GM12878 (cell line): ENCODE measurements at regions not wholly inside any gene's neighbourhood (a gene's known extent, or its start where the extent isn't known, plus 50 kb on each side); places are given as distances from the start of the nearest gene placed in this dataset.

ENCODE experiments used
- ATAC-seq: fragments of 200-7000 bp; cut with Tn5 transposase; 3 replicates; pipeline ENCODE4 v1.9.1; 2020; ENCODE audit warnings: mild to moderate bottlenecking, moderate library complexity
- BruUV-seq: library from RNA; stranded (reverse); fragments of 400-500 nt; replicated peaks from 2 replicates; lab custom pipeline; 2021; lab: Mats Ljungman, UMichigan
- CTCF ChIA-PET: fragments of 300-600 bp; sonication (Branson Sonifier 250); formaldehyde crosslinking; extraction: SDS; loops from one replicate; lab custom pipeline; 2021; ENCODE audit warnings: inconsistent platforms; lab: Yijun Ruan, JAX
- POLR2A ChIA-PET: fragments of 350-600 bp; formaldehyde crosslinking; extraction: SDS; loops from one replicate; lab custom pipeline; 2021; ENCODE audit warnings: inconsistent platforms; lab: Charles Lee
- RAD21 ChIA-PET: fragments of 300-600 bp; sonication (Branson Sonifier 250); formaldehyde crosslinking; loops from one replicate; lab custom pipeline; 2023; ENCODE audit warnings: antibody characterized with exemption; ENCODE audit not compliant: unreplicated experiment; lab: Charles Lee
- SMC1A ChIA-PET: fragments of 300-600 bp; sonication (Branson Sonifier 250); formaldehyde crosslinking; loops from one replicate; lab custom pipeline; 2023; ENCODE audit not compliant: unreplicated experiment, uncharacterized antibody; lab: Charles Lee
- DNase-seq: peaks from one replicate; pipeline ENCODE4 v3.0.0-alpha.2; 2011; ENCODE audit warnings: low read depth, low spot score
- FAIRE-seq: peaks from 3 replicates; lab custom pipeline; 2011; peaks lifted over from hg19 to GRCh38; lab: Jason Lieb, UNC
- H2AFZ ChIP-seq: 2 replicates; pipeline ENCODE4 v1.6.0; 2011; ENCODE audit warnings: low read depth, low read length, control low read depth; ENCODE audit not compliant: control insufficient read depth
- H3K27ac ChIP-seq: 2 replicates; pipeline ENCODE4 v1.5.1; 2011; ENCODE audit warnings: control low read depth; ENCODE audit not compliant: control insufficient read depth, insufficient read depth
- H3K27me3 ChIP-seq, 2 experiments: replicated peaks in 1 of 2; 2 replicates each; pipeline versions ENCODE4 v1.6.0 to v1.6.1; 2011; ENCODE audit warnings: low read length in 1 of 2; ENCODE audit not compliant: control insufficient read depth in 2 of 2, insufficient read depth in 2 of 2
- H3K36me3 ChIP-seq, 2 experiments: 2 replicates each; pipeline ENCODE4 v1.5.1; 2011; ENCODE audit warnings: low read length in 1 of 2; ENCODE audit not compliant: control insufficient read depth in 2 of 2, insufficient read depth in 2 of 2
- H3K4me1 ChIP-seq: 2 replicates; pipeline ENCODE4 v1.6.1; 2011; ENCODE audit warnings: mild to moderate bottlenecking, low read length, moderate library complexity, mixed read lengths; ENCODE audit not compliant: control insufficient read depth, insufficient read depth
- H3K4me2 ChIP-seq: 2 replicates; pipeline ENCODE4 v1.6.0; 2011; ENCODE audit warnings: control low read depth; ENCODE audit not compliant: control insufficient read depth, insufficient read depth
- H3K4me3 ChIP-seq: fragments of 200-600 bp; sonication (generic); 2 replicates; pipeline ENCODE4 v1.5.1; 2016
- H3K79me2 ChIP-seq: 2 replicates; pipeline ENCODE4 v1.6.0; 2011; ENCODE audit warnings: low read length; ENCODE audit not compliant: control insufficient read depth, insufficient read depth
- H3K9ac ChIP-seq: 2 replicates; pipeline ENCODE4 v1.8.0; 2011; ENCODE audit warnings: low read length, control low read depth, mixed read lengths; ENCODE audit not compliant: control insufficient read depth, insufficient read depth
- H3K9me3 ChIP-seq: replicated peaks from 3 replicates; pipeline ENCODE4 v1.5.1; 2011; ENCODE audit warnings: mild to moderate bottlenecking, low read length; ENCODE audit not compliant: control insufficient read depth, insufficient read depth
- H4K20me1 ChIP-seq: 2 replicates; pipeline ENCODE4 v1.6.0; 2011; ENCODE audit not compliant: control insufficient read depth, insufficient read depth
- ATF7 ChIP-seq: fragments of 450-650 bp; IDR thresholded peaks from 2 replicates; pipeline ENCODE4 v1.6.1; 2016; ENCODE audit warnings: low read depth, mild to moderate bottlenecking
- BHLHE40 ChIP-seq, 2 experiments: fragments of 450-650 bp in 1 of 2; IDR thresholded peaks; 2 replicates each; pipeline ENCODE4 v1.6.1; 2011 to 2017; ENCODE audit warnings: low read depth in 2 of 2, borderline replicate concordance in 1 of 2, improper control_type of control experiment in 1 of 2, low read length in 1 of 2, mild to moderate bottlenecking in 1 of 2
- CUX1 ChIP-seq: IDR thresholded peaks from 2 replicates; pipeline ENCODE4 v1.6.1; 2012; ENCODE audit warnings: improper control_type of control experiment, low read depth, low read length; ENCODE audit not compliant: insufficient replicate concordance
- USF1 ChIP-seq: IDR thresholded peaks from 2 replicates; pipeline ENCODE4 v1.6.1; 2011; ENCODE audit warnings: borderline replicate concordance, low read depth, mild to moderate bottlenecking, moderate library complexity, mixed read lengths, low read length; ENCODE audit not compliant: insufficient read depth; ENCODE audit errors: extremely low read length
- ZNF592 ChIP-seq: fragments of 450-650 bp; IDR thresholded peaks from 2 replicates; pipeline ENCODE4 v1.6.1; 2017; ENCODE audit warnings: mild to moderate bottlenecking, moderate library complexity
- WGBS: methylation state at CpG from one replicate; pipeline ENCODE4 v1.1.6; 2016; ENCODE audit warnings: low lambda C conversion rate; ENCODE audit not compliant: insufficient replicate concordance, insufficient coverage; ENCODE audit errors: missing lambda C conversion rate; 5-methylcytosine and 5-hydroxymethylcytosine counted together
- in situ Hi-C: fragments of 300-500 bp; cut with MboI; formaldehyde crosslinking; loops from 9 replicates; pipeline ENCODE4 v1.14.3; 2018; ENCODE audit warnings: mixed read lengths
- intact Hi-C: fragments of 100-400 bp; cut with micrococcal nuclease; formaldehyde crosslinking; loops from one replicate; pipeline ENCODE4 v1.14.2; 2022; ENCODE audit not compliant: unreplicated experiment

GRCh38 chr6:139482287-139482686, 107.8 kb upstream of the CITED2 start (continued):
- TF ChIP-seq ZNF592 (no peak), USF1 (no peak)

GRCh38 chr6:139480356-139481165, 106.1 kb upstream of the CITED2 start:
- Histone ChIP-seq H3K9ac (no peak overlapping the region), H3K27me3 (no peaks in the 10 kb centered on the region; a peak in 1 of 4 replicates), H3K36me3 (no peaks in the 10 kb centered on the region), H3K79me2 (no peaks in the 10 kb centered on the region)
- DNase-seq (no peak), ATAC-seq (no peak), FAIRE-seq (no peak)
- TF ChIP-seq BHLHE40 (IDR thresholded peaks at IDR 0.05; ENCODE audit: borderline replicate concordance in 1 of 2, low read depth in 2 of 2, low read length in 1 of 2): no peak
- no peak for TF ChIP-seq CUX1
- TF ChIP-seq ATF7: no peak
- TF ChIP-seq, all 136 proteins: peak for 0
- Histone ChIP-seq H3K27ac (no peak overlapping the region), H3K9me3 (no peaks in the 10 kb centered on the region), H3K4me1 (no peaks in the 10 kb centered on the region), H2AFZ (no peak overlapping the region), H3K4me2 (no peak overlapping the region), H4K20me1 (no peaks in the 10 kb centered on the region), H3K4me3 (no peak overlapping the region)
- intact Hi-C loops (no loop called here), in situ Hi-C loops (no loop called here)
- POLR2A ChIA-PET: no interaction called here
- BruUV-seq: no TSS peak
- RAD21 ChIA-PET: no interaction called here
- WGBS: 57% methylated on average over 10 of the region's 10 CpGs
- CTCF ChIA-PET: no interaction called here
- SMC1A ChIA-PET: interaction anchor here (0.6 kb wide), 1 partner anchor 841 kb away, joined by 3 read pairs; no protein-coding TSS in a partner anchor
